Fibroblast of pulmonary artery (primary cell): ENCODE measurements at regions not wholly inside any gene's neighbourhood (a gene's known extent, or its start where the extent isn't known, plus 50 kb on each side); places are given as distances from the start of the nearest gene placed in this dataset.

Experiments used
- DNase-seq: peaks from one replicate; pipeline ENCODE4 v3.0.0-alpha.2; 2010; ENCODE audit warnings: low read depth
- H3K4me3 ChIP-seq: replicated peaks from 2 replicates; pipeline ENCODE4 v1.5.1; 2011; ENCODE audit warnings: low read depth, mild to moderate bottlenecking, control low read depth, low read length, moderate library complexity
- CTCF ChIP-seq: IDR thresholded peaks from 2 replicates; pipeline ENCODE4 v1.5.1; 2011; ENCODE audit warnings: mild to moderate bottlenecking, control low read depth, low read length, inconsistent platforms; ENCODE audit errors: missing control alignments

GRCh38 chr6:141041596-141042087 is 1091.1 kb upstream of the GJE1 start:
- no peak overlapping the region for H3K4me3 ChIP-seq
- no peak for TF ChIP-seq CTCF
- no peak for DNase-seq

GRCh38 chr6:141035312-141036200 is 1097.2 kb upstream of the GJE1 start:
- no peak for TF ChIP-seq CTCF

GRCh38 chr6:141033101-141033500 is 1099.6 kb upstream of the GJE1 start:
- peak; percentile 36 for DNase-seq
- no peak for TF ChIP-seq CTCF

More at GRCh38 chr6:141035312-141036200, 1097.2 kb upstream of the GJE1 start:
- no peak overlapping the region for H3K4me3 ChIP-seq
- no peak for DNase-seq

GRCh38 chr6:141029908-141030307 is 1102.8 kb upstream of the GJE1 start:
- no peak for TF ChIP-seq CTCF
- no peak overlapping the region for H3K4me3 ChIP-seq
- DNase-seq = peak; percentile 16

More at GRCh38 chr6:141033101-141033500, 1099.6 kb upstream of the GJE1 start:
- no peak overlapping the region for H3K4me3 ChIP-seq

- no peak for DNase-seq
- no peak overlapping the region for H3K4me3 ChIP-seq
- TF ChIP-seq CTCF = no peak
These were observed 1103.9 kb upstream of the GJE1 start for GRCh38 chr6:141028791-141029280.

- no peak for TF ChIP-seq CTCF
- DNase-seq = no peak
- no peak overlapping the region for H3K4me3 ChIP-seq
These were observed 1106.2 kb upstream of the GJE1 start for GRCh38 chr6:141026504-141026903.
